A549 (cell line): ENCODE measurements at regions not wholly inside any gene's neighbourhood (a gene's known extent, or its start where the extent isn't known, plus 50 kb on each side); places are given as distances from the start of the nearest gene placed in this dataset.

ENCODE experiments used
- ATAC-seq, 2 experiments: fragments of 200-7000 bp in 1 of 2; fragments of >200 bp in 1 of 2; cut with Nextera tagmentation in 1 of 2; cut with Tn5 transposase in 1 of 2; 3 replicates each; pipeline versions ENCODE4 v1.8.0 to v1.9.1; 2018 to 2020; ENCODE audit warnings: mild to moderate bottlenecking in 1 of 2, moderate library complexity in 1 of 2
- CTCF ChIA-PET: fragments of 300-600 bp; sonication (Branson Sonifier 250); formaldehyde crosslinking; extraction: SDS; loops from one replicate; lab custom pipeline; 2021; ENCODE audit warnings: antibody characterized with exemption, inconsistent platforms; lab: Yijun Ruan, JAX
- POLR2A ChIA-PET: fragments of 350-600 bp; formaldehyde crosslinking; extraction: SDS; loops from one replicate; lab custom pipeline; 2021; ENCODE audit warnings: antibody characterized with exemption, inconsistent platforms; lab: Yijun Ruan, JAX
- DNase-seq, 2 experiments: peaks; one replicate each; pipeline versions ENCODE4 v3.0.0 to v3.0.0-alpha.2; 2011 to 2016; ENCODE audit warnings: low read depth in 1 of 2, low spot score in 1 of 2
- FAIRE-seq: peaks from 2 replicates; lab custom pipeline; 2011; peaks lifted over from hg19 to GRCh38; lab: Jason Lieb, UNC
- H3K27ac ChIP-seq, 2 experiments: fragments of >200 bp; sonication (Bioruptor Twin); formaldehyde crosslinking; 3 replicates each; pipeline ENCODE4 v1.5.1; 2016 to 2017
- H3K4me1 ChIP-seq: fragments of >200 bp; sonication (Bioruptor Twin); formaldehyde crosslinking; 3 replicates; pipeline ENCODE4 v1.6.1; 2016
- H3K4me2 ChIP-seq: fragments of >200 bp; sonication (Bioruptor Twin); formaldehyde crosslinking; 3 replicates; pipeline ENCODE4 v1.6.1; 2016
- H3K4me3 ChIP-seq: fragments of >200 bp; sonication (Bioruptor Twin); formaldehyde crosslinking; 3 replicates; pipeline ENCODE4 v1.5.1; 2016
- H3K9me3 ChIP-seq: fragments of >200 bp; sonication (Bioruptor Twin); formaldehyde crosslinking; 3 replicates; pipeline ENCODE4 v1.6.1; 2016
- CHD2 ChIP-seq: fragments of 150-350 bp; IDR thresholded peaks from 2 replicates; pipeline ENCODE4 v1.6.1; 2014; ENCODE audit warnings: low read length; ENCODE audit not compliant: partially characterized antibody
- CHD4 ChIP-seq: fragments of 200-600 bp; sonication (generic); IDR thresholded peaks from 2 replicates; pipeline ENCODE4 v1.6.1; 2016; ENCODE audit warnings: antibody characterized with exemption, mild to moderate bottlenecking, borderline replicate concordance
- EHF ChIP-seq: fragments of 250-450 bp; sonication (Bioruptor Pico); IDR thresholded peaks from 2 replicates; pipeline ENCODE4 v1.5.0; 2020; ENCODE audit warnings: mild to moderate bottlenecking
- EHMT2 ChIP-seq: fragments of 200-600 bp; sonication (generic); IDR thresholded peaks from 2 replicates; pipeline ENCODE4 v1.6.1; 2016; ENCODE audit warnings: antibody characterized with exemption, low read depth, mild to moderate bottlenecking, moderate library complexity
- EP300 ChIP-seq, 2 experiments: fragments of >200 bp; sonication (Bioruptor Twin); formaldehyde crosslinking; IDR thresholded peaks; 2 replicates in 1 of 2; 3 replicates in 1 of 2; pipeline ENCODE4 v1.6.1; 2016 to 2017
- ESRRA ChIP-seq: fragments of 150-350 bp; IDR thresholded peaks from 2 replicates; pipeline ENCODE4 v1.6.1; 2014; ENCODE audit warnings: mild to moderate bottlenecking, low read length, borderline replicate concordance
- FOSL2 ChIP-seq, 2 experiments: fragments of 450-650 bp in 1 of 2; fragments of >200 bp in 1 of 2; sonication (Bioruptor Twin) in 1 of 2; formaldehyde crosslinking; IDR thresholded peaks; 2 replicates each; pipeline versions ENCODE4 v1.5.0 to v1.6.1; 2016 to 2020; ENCODE audit warnings: mild to moderate bottlenecking in 1 of 2, moderate library complexity in 1 of 2
- FOXS1 ChIP-seq: fragments of 250-450 bp; sonication (Bioruptor Pico); IDR thresholded peaks from 2 replicates; pipeline ENCODE4 v1.5.0; 2020; ENCODE audit warnings: mild to moderate bottlenecking, moderate library complexity
- GATA3 ChIP-seq: IDR thresholded peaks from 2 replicates; pipeline ENCODE4 v1.6.1; 2012; ENCODE audit warnings: borderline replicate concordance
- HDAC2 ChIP-seq: fragments of 200-600 bp; sonication (generic); IDR thresholded peaks from 2 replicates; pipeline ENCODE4 v1.6.1; 2016
- HOXA7 ChIP-seq: fragments of 250-450 bp; sonication (Bioruptor Pico); IDR thresholded peaks from 2 replicates; pipeline ENCODE4 v1.5.0; 2020; ENCODE audit warnings: mild to moderate bottlenecking, moderate library complexity
- HOXB13 ChIP-seq: fragments of 250-450 bp; sonication (Bioruptor Pico); IDR thresholded peaks from 2 replicates; pipeline ENCODE4 v1.5.0; 2020; ENCODE audit warnings: low read depth, mild to moderate bottlenecking, moderate library complexity
- HOXB5 ChIP-seq: fragments of 250-450 bp; sonication (Bioruptor Pico); IDR thresholded peaks from 2 replicates; pipeline ENCODE4 v1.5.0; 2020; ENCODE audit warnings: mild to moderate bottlenecking, moderate library complexity
- JUNB ChIP-seq: fragments of >200 bp; sonication (Bioruptor Twin); formaldehyde crosslinking; IDR thresholded peaks from 2 replicates; pipeline ENCODE4 v1.6.1; 2016
- KDM1A ChIP-seq: fragments of 200-600 bp; sonication (generic); IDR thresholded peaks from 2 replicates; pipeline ENCODE4 v1.6.1; 2016; ENCODE audit warnings: low read depth, mild to moderate bottlenecking
- MAZ ChIP-seq: fragments of 150-350 bp; IDR thresholded peaks from 2 replicates; pipeline ENCODE4 v1.6.1; 2014; ENCODE audit warnings: antibody characterized with exemption, low read depth, low read length, borderline replicate concordance
- MYC ChIP-seq: IDR thresholded peaks from 2 replicates; pipeline ENCODE4 v1.6.1; 2012; ENCODE audit warnings: mild to moderate bottlenecking, inconsistent platforms, low read length, improper control_type of control experiment, borderline replicate concordance
- NPAS2 ChIP-seq: fragments of 250-450 bp; sonication (Bioruptor Pico); IDR thresholded peaks from 2 replicates; pipeline ENCODE4 v1.8.0; 2022; ENCODE audit warnings: mild to moderate bottlenecking, moderate library complexity, borderline replicate concordance
- RARB ChIP-seq: fragments of 250-450 bp; sonication (Bioruptor Pico); IDR thresholded peaks from 2 replicates; pipeline ENCODE4 v1.8.0; 2021; ENCODE audit warnings: mild to moderate bottlenecking, moderate library complexity
- RCOR1 ChIP-seq: fragments of 150-350 bp; IDR thresholded peaks from 2 replicates; pipeline ENCODE4 v1.6.1; 2014; ENCODE audit warnings: antibody characterized with exemption, low read length, low read depth
- RFX5 ChIP-seq: fragments of 450-650 bp; IDR thresholded peaks from 2 replicates; pipeline ENCODE4 v1.7.1; 2014; ENCODE audit warnings: antibody characterized with exemption, mild to moderate bottlenecking, moderate library complexity
- SMC3 ChIP-seq: fragments of >200 bp; sonication (Bioruptor Twin); formaldehyde crosslinking; IDR thresholded peaks from 3 replicates; pipeline ENCODE4 v1.6.1; 2018; ENCODE audit warnings: inconsistent platforms
- SREBF2 ChIP-seq: fragments of 450-650 bp; IDR thresholded peaks from 2 replicates; pipeline ENCODE4 v1.6.1; 2014; ENCODE audit warnings: mild to moderate bottlenecking, moderate library complexity
- TP53 ChIP-seq: fragments of 250-450 bp; sonication (Bioruptor Pico); IDR thresholded peaks from 2 replicates; pipeline ENCODE4 v1.5.0; 2021; ENCODE audit warnings: mild to moderate bottlenecking, moderate library complexity
- WGBS: methylation state at CpG from one replicate; pipeline ENCODE4 v1.1.6; 2017; ENCODE audit errors: missing lambda C conversion rate; 5-methylcytosine and 5-hydroxymethylcytosine counted together
- TF ChIP-seq, protein P1 (sequence below): IDR thresholded peaks from 2 replicates; pipeline ENCODE4 v1.6.1; 2012
- TF ChIP-seq, protein P2 (sequence below): fragments of 250-450 bp; sonication (Bioruptor Pico); IDR thresholded peaks from 2 replicates; pipeline ENCODE4 v1.5.0; 2021; ENCODE audit warnings: mild to moderate bottlenecking, moderate library complexity, borderline replicate concordance
- TF ChIP-seq, protein P3 (sequence below): IDR thresholded peaks from 2 replicates; pipeline ENCODE4 v1.6.1; 2012; ENCODE audit warnings: low read depth, borderline replicate concordance
- TF ChIP-seq, protein P4 (sequence below): fragments of >200 bp; sonication (Bioruptor Twin); formaldehyde crosslinking; IDR thresholded peaks from 2 replicates; pipeline ENCODE4 v1.6.1; 2016
- TF ChIP-seq, protein P5 (sequence below): fragments of >200 bp; sonication (Bioruptor Twin); formaldehyde crosslinking; IDR thresholded peaks from 3 replicates; pipeline ENCODE4 v1.6.1; 2016

DNA sequence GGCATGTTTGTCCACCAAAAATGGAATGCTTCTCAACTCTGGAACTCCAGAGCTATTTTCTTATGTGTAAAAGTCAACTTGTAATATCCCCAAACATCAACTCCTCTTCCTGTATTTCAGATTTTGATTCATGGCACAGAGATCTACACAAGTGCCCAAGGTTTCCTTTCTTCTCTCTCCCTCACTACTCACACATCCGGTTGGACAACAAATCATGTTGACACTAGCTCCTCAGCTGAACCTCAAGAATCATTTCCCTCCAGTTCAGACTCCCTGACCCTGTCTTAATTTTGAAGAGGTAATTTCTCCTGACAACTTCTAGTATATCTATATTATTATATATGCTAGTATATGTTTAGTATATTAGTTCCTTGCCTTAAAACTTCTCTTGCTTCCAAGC, 485.4 kb upstream of the CCDC196 start:
- Histone ChIP-seq H3K4me1 (no peaks in the 10 kb centered on the region), H3K4me3 (no peak overlapping the region), H3K9me3 (peaks cover 13% of the 10 kb centered on the region; the same call in 2 of the 3 replicates)
- FAIRE-seq = no peak
- ChIA-PET CTCF (no interaction called here), POLR2A (no interaction called here)
- 3% methylated on average over 1 of the region's 1 CpG for whole genome bisulfite sequencing
- ATAC-seq = no peak
- DNase-seq = no peak
- TF ChIP-seq RFX5 (no peak), HOXA7 (no peak), EP300 (IDR thresholded peaks at IDR 0.05) (no peak), SMC3 (no peak), GATA3 (no peak), MAZ (no peak), MYC (no peak), RCOR1 (no peak), TP53 (CRISPR knock-in tag) (no peak), RARB (CRISPR knock-in tag) (no peak), HOXB13 (CRISPR knock-in tag) (no peak), EHMT2 (no peak)
- TF ChIP-seq, protein P1, sequence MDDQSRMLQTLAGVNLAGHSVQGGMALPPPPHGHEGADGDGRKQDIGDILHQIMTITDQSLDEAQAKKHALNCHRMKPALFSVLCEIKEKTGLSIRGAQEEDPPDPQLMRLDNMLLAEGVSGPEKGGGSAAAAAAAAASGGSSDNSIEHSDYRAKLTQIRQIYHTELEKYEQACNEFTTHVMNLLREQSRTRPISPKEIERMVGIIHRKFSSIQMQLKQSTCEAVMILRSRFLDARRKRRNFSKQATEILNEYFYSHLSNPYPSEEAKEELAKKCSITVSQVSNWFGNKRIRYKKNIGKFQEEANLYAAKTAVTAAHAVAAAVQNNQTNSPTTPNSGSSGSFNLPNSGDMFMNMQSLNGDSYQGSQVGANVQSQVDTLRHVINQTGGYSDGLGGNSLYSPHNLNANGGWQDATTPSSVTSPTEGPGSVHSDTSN = no peak
- TF ChIP-seq, protein P2, sequence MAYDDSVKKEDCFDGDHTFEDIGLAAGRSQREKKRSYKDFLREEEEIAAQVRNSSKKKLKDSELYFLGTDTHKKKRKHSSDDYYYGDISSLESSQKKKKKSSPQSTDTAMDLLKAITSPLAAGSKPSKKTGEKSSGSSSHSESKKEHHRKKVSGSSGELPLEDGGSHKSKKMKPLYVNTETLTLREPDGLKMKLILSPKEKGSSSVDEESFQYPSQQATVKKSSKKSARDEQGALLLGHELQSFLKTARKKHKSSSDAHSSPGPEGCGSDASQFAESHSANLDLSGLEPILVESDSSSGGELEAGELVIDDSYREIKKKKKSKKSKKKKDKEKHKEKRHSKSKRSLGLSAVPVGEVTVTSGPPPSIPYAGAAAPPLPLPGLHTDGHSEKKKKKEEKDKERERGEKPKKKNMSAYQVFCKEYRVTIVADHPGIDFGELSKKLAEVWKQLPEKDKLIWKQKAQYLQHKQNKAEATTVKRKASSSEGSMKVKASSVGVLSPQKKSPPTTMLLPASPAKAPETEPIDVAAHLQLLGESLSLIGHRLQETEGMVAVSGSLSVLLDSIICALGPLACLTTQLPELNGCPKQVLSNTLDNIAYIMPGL (CRISPR knock-in tag) = no peak
- TF ChIP-seq, all 56 proteins: peak for 0
- H3K27ac ChIP-seq = no peak overlapping the region
- H3K4me2 ChIP-seq = no peak overlapping the region

DNA sequence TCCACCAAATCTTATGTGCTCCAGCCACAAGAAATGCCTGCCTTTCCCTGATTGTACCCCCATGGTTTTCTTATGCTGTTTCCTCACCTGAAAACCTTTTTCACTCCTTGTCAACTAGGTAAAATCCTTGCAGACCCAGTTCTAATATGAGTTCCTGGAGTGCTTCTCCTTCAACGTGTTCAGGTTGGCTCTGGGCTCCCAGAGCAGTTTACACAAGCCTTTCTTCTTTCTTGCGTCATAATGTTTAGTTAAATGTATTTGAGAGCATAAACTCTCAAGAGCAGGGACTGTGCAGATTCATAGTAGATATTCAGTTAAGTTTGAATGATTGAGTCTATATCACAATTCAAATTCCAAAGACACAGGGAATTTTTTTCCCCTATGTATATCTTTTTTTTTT, 484.8 kb upstream of the CCDC196 start:
- DNase-seq (no peak), ATAC-seq (no peak), FAIRE-seq (no peak)
- CTCF ChIA-PET = no interaction called here
- TF ChIP-seq EHF (CRISPR knock-in tag) (no peak), KDM1A (no peak), NPAS2 (no peak), FOXS1 (CRISPR knock-in tag) (no peak), CHD4 (no peak), HOXB5 (no peak), ESRRA (no peak), GATA3 (no peak), SREBF2 (no peak), JUNB (no peak), MAZ (no peak), FOSL2 (IDR thresholded peaks at IDR 0.05) (no peak), FOSL2 (CRISPR knock-in tag; IDR thresholded peaks at IDR 0.05) (no peak), CHD2 (no peak), HDAC2 (no peak)
- TF ChIP-seq, protein P3, sequence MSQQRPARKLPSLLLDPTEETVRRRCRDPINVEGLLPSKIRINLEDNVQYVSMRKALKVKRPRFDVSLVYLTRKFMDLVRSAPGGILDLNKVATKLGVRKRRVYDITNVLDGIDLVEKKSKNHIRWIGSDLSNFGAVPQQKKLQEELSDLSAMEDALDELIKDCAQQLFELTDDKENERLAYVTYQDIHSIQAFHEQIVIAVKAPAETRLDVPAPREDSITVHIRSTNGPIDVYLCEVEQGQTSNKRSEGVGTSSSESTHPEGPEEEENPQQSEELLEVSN = no peak
- TF ChIP-seq, protein P2 (CRISPR knock-in tag) = no peak
- TF ChIP-seq, protein P4, sequence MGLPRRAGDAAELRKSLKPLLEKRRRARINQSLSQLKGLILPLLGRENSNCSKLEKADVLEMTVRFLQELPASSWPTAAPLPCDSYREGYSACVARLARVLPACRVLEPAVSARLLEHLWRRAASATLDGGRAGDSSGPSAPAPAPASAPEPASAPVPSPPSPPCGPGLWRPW = no peak
- TF ChIP-seq, protein P5, sequence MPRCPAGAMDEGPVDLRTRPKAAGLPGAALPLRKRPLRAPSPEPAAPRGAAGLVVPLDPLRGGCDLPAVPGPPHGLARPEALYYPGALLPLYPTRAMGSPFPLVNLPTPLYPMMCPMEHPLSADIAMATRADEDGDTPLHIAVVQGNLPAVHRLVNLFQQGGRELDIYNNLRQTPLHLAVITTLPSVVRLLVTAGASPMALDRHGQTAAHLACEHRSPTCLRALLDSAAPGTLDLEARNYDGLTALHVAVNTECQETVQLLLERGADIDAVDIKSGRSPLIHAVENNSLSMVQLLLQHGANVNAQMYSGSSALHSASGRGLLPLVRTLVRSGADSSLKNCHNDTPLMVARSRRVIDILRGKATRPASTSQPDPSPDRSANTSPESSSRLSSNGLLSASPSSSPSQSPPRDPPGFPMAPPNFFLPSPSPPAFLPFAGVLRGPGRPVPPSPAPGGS = no peak
- 13% methylated on average over 2 of the region's 2 CpGs for WGBS
- Histone ChIP-seq H3K4me1 (no peaks in the 10 kb centered on the region), H3K9me3 (peaks cover 13% of the 10 kb centered on the region; the same call in 2 of the 3 replicates), H3K27ac (no peak overlapping the region), H3K4me2 (no peak overlapping the region), H3K4me3 (no peak overlapping the region)
- POLR2A ChIA-PET = no interaction called here
